Parathyroid adenoma (tissue), 2 donors: ENCODE measurements at regions not wholly inside any gene's neighbourhood (a gene's known extent, or its start where the extent isn't known, plus 50 kb on each side); places are given as distances from the start of the nearest gene placed in this dataset.

Experiments
- H2AFZ ChIP-seq: fragments of 300-600 bp; sonication (generic); one replicate; pipeline ENCODE4 v1.7.0; 2017; ENCODE audit warnings: antibody characterized with exemption, mild to moderate bottlenecking
- H3K27ac ChIP-seq: fragments of 300-600 bp; sonication (generic); one replicate; pipeline ENCODE4 v1.7.0; 2017
- H3K27me3 ChIP-seq: fragments of 300-600 bp; sonication (generic); one replicate; pipeline ENCODE4 v1.7.0; 2017; ENCODE audit warnings: low read length; ENCODE audit not compliant: control insufficient read depth, insufficient read depth
- H3K36me3 ChIP-seq: fragments of 300-600 bp; sonication (generic); one replicate; pipeline ENCODE4 v1.7.0; 2017; ENCODE audit warnings: low read length; ENCODE audit not compliant: control insufficient read depth, insufficient read depth
- H3K4me1 ChIP-seq: fragments of 300-600 bp; sonication (generic); one replicate; pipeline ENCODE4 v1.7.0; 2017; ENCODE audit warnings: control low read depth
- H3K4me2 ChIP-seq: fragments of 300-600 bp; sonication (generic); one replicate; pipeline ENCODE4 v1.7.0; 2017; ENCODE audit warnings: low read length
- H3K4me3 ChIP-seq: fragments of 300-600 bp; sonication (generic); one replicate; pipeline ENCODE4 v1.7.0; 2017; ENCODE audit warnings: low read depth, low read length
- H3K79me2 ChIP-seq: fragments of 300-600 bp; sonication (generic); one replicate; pipeline ENCODE4 v1.7.0; 2017; ENCODE audit warnings: control low read depth
- H3K9ac ChIP-seq: fragments of 300-600 bp; sonication (generic); one replicate; pipeline ENCODE4 v1.7.0; 2017; ENCODE audit warnings: mild to moderate bottlenecking
- H3K9me3 ChIP-seq: fragments of 300-600 bp; sonication (generic); one replicate; pipeline ENCODE4 v1.7.0; 2017; ENCODE audit warnings: low read length; ENCODE audit not compliant: control insufficient read depth
- TF ChIP-seq, protein P1 (sequence below): fragments of 300-600 bp; sonication (generic); IDR thresholded peaks from one replicate; pipeline ENCODE4 v1.7.0; 2017; ENCODE audit warnings: antibody characterized with exemption, mild to moderate bottlenecking
- donor health status: primary hyperparathyroidism.

DNA sequence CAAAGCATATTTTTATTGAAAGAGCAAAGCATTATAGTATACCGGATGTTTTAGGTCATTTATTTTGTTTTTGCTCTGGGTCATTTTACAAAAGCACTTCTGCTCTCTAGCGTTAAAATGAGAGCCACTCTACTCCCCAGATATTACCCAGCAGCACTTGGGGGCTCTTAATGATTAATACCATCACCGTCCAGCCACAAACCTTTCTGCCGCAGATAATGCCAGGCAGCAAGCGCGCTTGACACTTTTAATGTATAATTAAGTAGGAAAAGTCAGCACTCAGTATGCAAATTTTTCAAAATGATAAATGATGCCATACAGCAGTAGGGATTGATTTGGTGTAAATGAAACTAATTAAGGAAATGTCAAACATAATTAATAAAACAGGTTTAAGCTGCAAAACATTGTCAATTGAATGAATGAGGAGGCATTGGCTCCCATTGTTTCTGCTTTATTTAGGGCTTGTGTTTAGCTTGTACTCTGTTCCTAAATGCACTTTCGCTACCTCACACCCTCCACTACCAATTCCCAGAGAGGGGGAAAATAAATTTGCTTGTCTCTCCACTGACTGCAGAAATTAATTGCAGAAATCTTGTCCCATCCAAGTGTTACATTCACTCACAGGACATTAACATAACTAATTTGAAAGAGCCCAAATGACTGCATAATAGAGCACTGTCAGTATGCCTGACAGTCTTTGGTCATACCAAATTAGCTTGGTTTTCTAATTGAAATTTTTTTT is 358.8 kb upstream of the ARRDC3 start:
- no peak overlapping the region for H3K27ac ChIP-seq
- TF ChIP-seq, protein P1, sequence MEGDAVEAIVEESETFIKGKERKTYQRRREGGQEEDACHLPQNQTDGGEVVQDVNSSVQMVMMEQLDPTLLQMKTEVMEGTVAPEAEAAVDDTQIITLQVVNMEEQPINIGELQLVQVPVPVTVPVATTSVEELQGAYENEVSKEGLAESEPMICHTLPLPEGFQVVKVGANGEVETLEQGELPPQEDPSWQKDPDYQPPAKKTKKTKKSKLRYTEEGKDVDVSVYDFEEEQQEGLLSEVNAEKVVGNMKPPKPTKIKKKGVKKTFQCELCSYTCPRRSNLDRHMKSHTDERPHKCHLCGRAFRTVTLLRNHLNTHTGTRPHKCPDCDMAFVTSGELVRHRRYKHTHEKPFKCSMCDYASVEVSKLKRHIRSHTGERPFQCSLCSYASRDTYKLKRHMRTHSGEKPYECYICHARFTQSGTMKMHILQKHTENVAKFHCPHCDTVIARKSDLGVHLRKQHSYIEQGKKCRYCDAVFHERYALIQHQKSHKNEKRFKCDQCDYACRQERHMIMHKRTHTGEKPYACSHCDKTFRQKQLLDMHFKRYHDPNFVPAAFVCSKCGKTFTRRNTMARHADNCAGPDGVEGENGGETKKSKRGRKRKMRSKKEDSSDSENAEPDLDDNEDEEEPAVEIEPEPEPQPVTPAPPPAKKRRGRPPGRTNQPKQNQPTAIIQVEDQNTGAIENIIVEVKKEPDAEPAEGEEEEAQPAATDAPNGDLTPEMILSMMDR: no peak

DNA sequence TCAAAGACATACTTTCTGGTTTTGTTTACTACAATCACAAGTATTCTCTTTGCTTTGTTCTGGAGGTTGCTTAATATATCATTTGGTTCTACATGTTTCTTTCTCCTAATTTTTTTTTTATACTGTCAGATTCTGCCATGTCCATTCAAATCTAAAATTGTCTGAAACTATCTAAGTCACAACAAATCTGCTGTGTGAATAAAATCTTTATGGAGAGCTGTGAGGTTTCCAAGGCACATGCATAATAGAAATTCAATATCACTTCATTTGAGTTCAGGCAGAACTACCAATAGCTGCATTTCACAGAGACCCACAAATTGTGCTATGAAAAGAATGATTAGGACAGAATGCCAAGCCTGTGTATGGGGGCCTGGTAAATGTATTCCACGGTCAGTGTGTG is 346.9 kb upstream of the ARRDC3 start:
- Histone ChIP-seq H3K9ac (no peak overlapping the region), H3K36me3 (no peaks in the 10 kb centered on the region), H3K27me3 (no peaks in the 10 kb centered on the region), H3K9me3 (no peaks in the 10 kb centered on the region), H3K4me2 (no peak overlapping the region), H2AFZ (no peak overlapping the region), H3K4me1 (no peaks in the 10 kb centered on the region), H3K27ac (no peak overlapping the region), H3K4me3 (no peak overlapping the region), H3K79me2 (no peaks in the 10 kb centered on the region)
- TF ChIP-seq, protein P1: no peak

More for the DNA sequence above, 358.8 kb upstream of the ARRDC3 start:
- Histone ChIP-seq H3K9ac (no peak overlapping the region), H2AFZ (no peak overlapping the region), H3K36me3 (no peaks in the 10 kb centered on the region), H3K4me2 (no peak overlapping the region), H3K27me3 (no peaks in the 10 kb centered on the region), H3K79me2 (no peaks in the 10 kb centered on the region), H3K4me3 (no peak overlapping the region), H3K4me1 (no peaks in the 10 kb centered on the region), H3K9me3 (no peaks in the 10 kb centered on the region)

DNA sequence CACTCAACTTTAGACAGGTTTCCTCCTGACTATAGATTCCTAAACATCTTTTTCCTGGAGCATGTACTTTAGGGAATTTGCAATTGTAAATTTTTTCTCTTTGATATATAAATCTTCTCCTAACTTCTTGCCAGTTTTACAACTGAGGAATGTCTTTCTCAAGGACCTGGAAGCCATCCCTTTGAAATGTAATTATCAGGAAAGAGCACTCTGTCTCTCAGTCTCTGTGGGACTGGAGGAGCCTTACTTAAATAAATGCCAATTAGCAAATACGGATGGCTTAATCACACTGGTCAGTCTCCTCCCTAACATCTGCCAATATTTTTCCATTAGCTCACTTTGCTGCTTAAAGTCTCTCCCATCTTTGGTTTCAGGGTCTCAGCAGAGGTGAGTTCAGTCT is 344.3 kb upstream of the ARRDC3 start:
- H3K27ac ChIP-seq: no peak overlapping the region
- TF ChIP-seq, protein P1: no peak
- H3K27me3 ChIP-seq: no peaks in the 10 kb centered on the region
- H3K79me2 ChIP-seq: no peaks in the 10 kb centered on the region
- no peak overlapping the region for H3K4me3 ChIP-seq
- H3K4me1 ChIP-seq: no peaks in the 10 kb centered on the region
- no peak overlapping the region for H3K4me2 ChIP-seq
- no peak overlapping the region for H2AFZ ChIP-seq
- H3K36me3 ChIP-seq: no peaks in the 10 kb centered on the region
- H3K9ac ChIP-seq: no peak overlapping the region
- no peaks in the 10 kb centered on the region for H3K9me3 ChIP-seq

DNA sequence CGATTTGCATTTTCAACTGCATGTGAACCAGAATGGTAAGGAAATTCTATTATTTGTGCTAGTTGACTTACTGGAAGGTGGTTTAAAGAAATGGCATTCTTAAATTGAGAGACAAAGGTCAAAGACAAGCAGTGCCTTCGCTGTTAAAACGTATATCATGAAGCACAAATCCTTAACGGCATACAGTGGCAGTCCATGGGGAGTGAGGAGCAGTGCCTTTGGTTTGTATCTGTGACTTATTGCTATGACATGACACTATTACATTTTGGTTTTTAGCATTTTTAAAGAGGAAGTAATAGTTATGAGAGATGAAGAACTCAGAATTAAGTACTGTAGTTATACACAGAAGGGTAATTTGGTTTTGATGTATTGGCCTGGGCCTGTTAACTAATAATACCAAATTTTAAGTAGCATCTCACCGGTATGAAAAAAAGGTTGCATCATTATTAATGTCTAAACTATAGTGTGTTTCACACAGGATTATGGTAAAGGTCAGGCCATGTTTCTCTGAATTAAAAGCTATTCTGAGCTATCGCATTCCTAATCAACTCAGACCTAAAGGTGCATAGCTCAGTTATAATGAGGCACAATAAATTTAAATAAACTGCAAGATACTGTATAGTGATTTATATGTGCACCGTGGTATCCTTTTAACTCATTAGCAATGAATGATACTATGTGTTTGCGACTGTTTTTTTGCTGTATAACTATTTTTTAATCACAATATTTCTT is 339.8 kb upstream of the ARRDC3 start:
- Histone ChIP-seq H3K27ac (no peak overlapping the region), H3K4me1 (no peaks in the 10 kb centered on the region)
- TF ChIP-seq, protein P1: no peak

More for the DNA sequence above, 339.8 kb upstream of the ARRDC3 start:
- H3K4me2 ChIP-seq: no peak overlapping the region
- no peak overlapping the region for H2AFZ ChIP-seq
- H3K4me3 ChIP-seq: no peak overlapping the region
- no peaks in the 10 kb centered on the region for H3K27me3 ChIP-seq
- no peaks in the 10 kb centered on the region for H3K9me3 ChIP-seq
- no peaks in the 10 kb centered on the region for H3K79me2 ChIP-seq
- no peaks in the 10 kb centered on the region for H3K36me3 ChIP-seq
- no peak overlapping the region for H3K9ac ChIP-seq
